Hepatocyte (in vitro differentiated cells): ENCODE measurements at regions not wholly inside any gene's neighbourhood (a gene's known extent, or its start where the extent isn't known, plus 50 kb on each side); places are given as distances from the start of the nearest gene placed in this dataset.

Experiments used
- CTCF ChIP-seq: fragments of 200-600 bp; sonication (generic); IDR thresholded peaks from 2 replicates; pipeline ENCODE4 v1.5.1; 2016; ENCODE audit warnings: antibody characterized with exemption, mild to moderate bottlenecking; ENCODE audit not compliant: poor library complexity
- EZH2 ChIP-seq: fragments of 200-600 bp; sonication (generic); IDR thresholded peaks from 2 replicates; pipeline ENCODE4 v1.6.1; 2016; ENCODE audit warnings: antibody characterized with exemption, mild to moderate bottlenecking, borderline replicate concordance

GRCh38 chr1:96488777-96489176, 232.8 kb upstream of the PTBP2 start:
- TF ChIP-seq CTCF (no peak), EZH2 (no peak)
